KBM-7 (cell line): ENCODE measurements at regions not wholly inside any gene's neighbourhood (a gene's known extent, or its start where the extent isn't known, plus 50 kb on each side); places are given as distances from the start of the nearest gene placed in this dataset.

ENCODE experiments used
- DNase-seq: peaks from one replicate; pipeline ENCODE4 v3.0.0-alpha.2; 2015
- in situ Hi-C: fragments of 300-500 bp; cut with MboI; formaldehyde crosslinking; loops from 2 replicates; pipeline ENCODE4 v1.14.3; 2020; ENCODE audit warnings: low sequenced_read_pairs, low pct_unique_long_range_greater_than_20kb, mixed read lengths

DNA sequence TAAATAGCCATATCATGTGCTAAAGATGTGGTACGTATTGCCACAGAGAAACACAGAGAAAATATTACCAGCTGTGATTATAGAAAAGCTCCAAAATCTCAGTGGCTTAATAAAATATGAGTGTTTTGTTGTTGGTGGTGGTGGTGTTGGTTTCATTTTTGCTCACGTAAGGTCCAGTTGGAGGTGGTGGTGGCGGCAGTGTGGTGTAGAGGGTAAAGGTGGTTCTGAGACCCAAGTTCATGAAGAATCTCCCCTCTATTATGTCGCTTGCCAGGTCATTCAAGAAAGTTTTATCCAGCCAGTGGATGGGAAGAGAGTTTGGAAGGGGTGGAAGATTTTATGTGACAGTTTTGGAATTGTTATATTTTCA, 217.6 kb upstream of the SAMSN1 start:
- in situ Hi-C loops = no loop called here
- no peak for DNase-seq

GRCh38 chr21:14762734-14763694, 216.9 kb upstream of the SAMSN1 start:
- DNase-seq = peak; percentile 89
- in situ Hi-C loops = no loop called here

- no peak for DNase-seq
These were observed 216.2 kb upstream of the SAMSN1 start for GRCh38 chr21:14762327-14762726.

DNA sequence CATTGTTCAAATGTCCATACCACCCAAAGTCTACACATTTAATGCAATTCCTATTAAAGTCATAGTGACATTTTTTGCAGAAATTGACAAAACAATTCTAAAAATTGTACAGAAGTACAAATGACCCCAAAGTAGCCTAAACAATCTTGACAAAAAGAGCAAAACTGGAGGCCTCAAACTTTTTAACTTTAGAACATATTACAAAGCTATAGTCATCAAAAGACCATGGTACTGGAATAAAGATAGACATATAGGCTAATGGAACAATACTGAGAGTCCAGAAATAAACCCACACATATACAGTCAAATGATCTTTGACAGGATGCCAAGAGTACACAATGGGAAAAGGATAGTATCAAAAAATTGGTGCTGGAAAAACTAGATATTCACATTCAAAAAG, 213.2 kb upstream of the SAMSN1 start:
- no peak for DNase-seq
- in situ Hi-C loops = no loop called here

More at GRCh38 chr21:14762327-14762726, 216.2 kb upstream of the SAMSN1 start:
- in situ Hi-C loops = no loop called here

- DNase-seq = no peak
- in situ Hi-C loops = no loop called here
These were observed 212.7 kb upstream of the SAMSN1 start for GRCh38 chr21:14758849-14759248.

DNA sequence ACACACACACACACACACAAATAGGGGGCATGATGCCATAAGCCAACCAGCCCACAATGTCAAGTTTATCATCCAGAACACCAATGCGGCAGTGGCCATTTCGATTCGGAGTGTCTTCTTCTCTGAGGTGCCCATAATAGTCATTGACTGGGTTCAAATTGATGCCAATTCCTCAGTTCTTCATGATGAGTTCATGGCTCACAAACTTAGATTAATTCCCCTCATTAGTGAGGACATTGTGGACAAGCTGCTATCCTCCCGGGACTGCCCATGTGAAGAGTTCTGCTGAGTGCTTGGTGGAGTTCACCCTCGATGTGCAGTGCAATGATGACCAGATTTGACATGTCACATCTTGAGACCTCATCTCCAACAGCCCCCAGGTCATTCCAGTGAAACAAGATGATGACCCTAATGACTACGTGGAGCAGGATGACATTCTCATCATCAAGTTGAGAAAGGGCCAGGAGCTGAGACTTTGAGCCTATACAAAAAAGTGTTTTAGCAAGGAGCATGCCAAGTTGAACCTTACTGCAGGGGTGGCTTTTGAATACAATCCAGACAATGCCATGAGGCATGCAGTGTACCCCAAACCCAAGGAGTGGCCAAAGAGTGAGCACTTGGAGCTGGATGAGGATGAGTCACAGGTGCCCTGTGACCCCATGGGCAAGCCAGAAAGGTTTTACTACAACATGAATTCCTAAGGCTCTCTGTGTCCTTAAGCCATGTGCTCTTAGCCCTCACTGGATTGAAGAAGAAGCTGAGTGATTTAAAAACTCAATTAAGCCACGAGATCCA, 211.6 kb upstream of the SAMSN1 start:
- in situ Hi-C loops = no loop called here
- no peak for DNase-seq

GRCh38 chr21:14755086-14755485, 209.0 kb upstream of the SAMSN1 start:
- DNase-seq = no peak
- in situ Hi-C loops = no loop called here

DNA sequence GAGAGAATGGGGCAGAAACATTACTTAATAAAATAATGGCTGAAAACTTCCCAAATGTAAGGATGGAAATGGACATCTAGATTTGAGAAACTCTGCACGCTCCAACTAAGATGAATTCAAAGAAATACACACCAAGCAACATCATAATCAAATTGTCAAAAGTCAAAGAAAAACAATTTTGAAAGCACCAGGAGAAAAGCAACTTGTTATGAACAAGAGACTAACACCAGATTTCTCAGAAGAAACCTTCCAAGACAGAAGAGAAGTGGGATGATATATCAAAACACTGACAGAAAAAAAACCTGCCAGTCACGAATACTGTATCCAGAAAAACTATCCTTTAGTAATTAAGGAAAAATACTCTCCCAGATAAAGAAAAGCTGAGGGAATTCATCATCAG, 208.6 kb upstream of the SAMSN1 start:
- in situ Hi-C loops = no loop called here

GRCh38 chr21:14754259-14754604, 208.1 kb upstream of the SAMSN1 start:
- in situ Hi-C loops = no loop called here
- DNase-seq = no peak

More for the DNA sequence above, 208.6 kb upstream of the SAMSN1 start:
- no peak for DNase-seq

GRCh38 chr21:14753466-14754258, 207.5 kb upstream of the SAMSN1 start:
- in situ Hi-C loops = no loop called here
- peak; percentile 83 for DNase-seq

DNA sequence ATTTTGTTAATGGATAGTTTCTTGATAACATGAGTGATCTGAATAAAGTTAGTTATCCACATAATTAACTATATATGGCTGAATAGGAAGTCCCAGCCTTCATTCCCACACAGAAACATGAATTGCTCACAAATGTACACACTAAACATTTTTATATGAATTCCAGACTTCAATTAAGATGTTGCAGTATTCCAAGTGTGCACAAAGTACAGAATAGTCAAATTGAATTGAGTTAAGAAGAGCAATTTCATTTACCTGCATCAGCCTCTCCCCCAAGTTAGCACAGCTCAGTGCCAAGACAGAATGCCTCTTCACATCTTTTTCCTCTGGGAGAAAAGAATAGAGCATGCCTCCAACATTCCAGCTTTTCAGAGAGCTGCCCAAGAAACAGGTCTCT, 207.0 kb upstream of the SAMSN1 start:
- DNase-seq = no peak
- in situ Hi-C loops = no loop called here

- DNase-seq = no peak
- in situ Hi-C loops = no loop called here
These were observed 206.3 kb upstream of the SAMSN1 start for GRCh38 chr21:14752345-14752909.

- DNase-seq = no peak
- in situ Hi-C loops = no loop called here
These were observed 205.7 kb upstream of the SAMSN1 start for GRCh38 chr21:14751602-14752344.

DNA sequence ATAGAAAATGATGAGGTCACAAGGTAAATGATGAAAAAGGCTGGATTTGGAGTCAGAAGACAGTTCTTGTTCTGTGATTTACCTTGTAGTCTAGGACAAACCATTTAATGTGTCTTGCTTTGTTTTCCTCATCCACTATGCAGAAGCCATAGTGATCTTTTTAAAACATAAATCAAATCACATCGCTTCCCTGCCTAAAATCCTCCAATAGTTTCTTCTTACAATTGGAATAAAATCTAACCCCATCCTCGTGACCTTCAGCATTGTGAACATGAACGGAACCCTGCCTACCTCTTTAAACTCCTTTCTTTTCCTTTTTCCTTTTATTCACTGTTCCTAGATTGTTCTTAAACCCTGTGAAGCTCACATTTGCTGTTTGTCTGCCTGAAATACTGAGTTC, 204.9 kb upstream of the SAMSN1 start:
- in situ Hi-C loops = no loop called here
- no peak for DNase-seq

- in situ Hi-C loops = no loop called here
- DNase-seq = no peak
These were observed 203.9 kb upstream of the SAMSN1 start for GRCh38 chr21:14750041-14750440.

- in situ Hi-C loops = no loop called here
- DNase-seq = no peak
These were observed 202.5 kb upstream of the SAMSN1 start for GRCh38 chr21:14748662-14749061.

GRCh38 chr21:14744368-14744767, 198.3 kb upstream of the SAMSN1 start:
- DNase-seq = no peak
- in situ Hi-C loops = no loop called here

DNA sequence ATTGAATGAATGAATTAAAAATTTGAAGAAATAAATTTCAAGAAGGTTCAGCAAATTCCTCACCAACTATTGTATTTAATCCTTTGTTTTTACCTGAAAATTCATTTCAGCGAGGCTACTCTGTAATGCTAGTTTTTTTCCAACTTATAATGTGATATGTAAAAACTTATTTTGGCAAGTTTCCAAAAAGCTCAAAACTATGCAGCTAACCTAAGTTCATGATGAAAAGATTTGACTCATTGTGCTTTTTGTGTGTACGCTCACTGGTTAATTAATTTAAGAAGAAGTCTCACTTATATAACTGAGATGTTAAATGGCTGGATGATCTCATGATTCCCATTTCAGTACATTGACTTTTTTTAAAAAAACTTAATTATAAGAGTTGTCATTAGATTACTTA, 196.0 kb upstream of the SAMSN1 start:
- no peak for DNase-seq
- in situ Hi-C loops = no loop called here

GRCh38 chr21:14741256-14741655, 195.1 kb upstream of the SAMSN1 start:
- DNase-seq = no peak
- in situ Hi-C loops = no loop called here
